WTC11 (cell line): ENCODE measurements at regions not wholly inside any gene's neighbourhood (a gene's known extent, or its start where the extent isn't known, plus 50 kb on each side); places are given as distances from the start of the nearest gene placed in this dataset.

Experiments
- CREB1 ChIP-seq: sonication (generic); formaldehyde crosslinking; IDR thresholded peaks from 2 replicates; pipeline ENCODE4 v1.8.0; 2023; ENCODE audit warnings: mild to moderate bottlenecking, missing genetic modification reagents
- GABPB1 ChIP-seq: sonication (generic); formaldehyde crosslinking; IDR thresholded peaks from 2 replicates; pipeline ENCODE4 v1.8.1; 2023; ENCODE audit warnings: mild to moderate bottlenecking, missing genetic modification reagents
- RELA ChIP-seq: sonication (generic); formaldehyde crosslinking; IDR thresholded peaks from 2 replicates; pipeline ENCODE4 v1.8.1; 2022; ENCODE audit warnings: missing genetic modification reagents, mild to moderate bottlenecking, borderline replicate concordance
- ZNF317 ChIP-seq: sonication (generic); formaldehyde crosslinking; IDR thresholded peaks from 2 replicates; pipeline ENCODE4 v1.8.1; 2023; ENCODE audit warnings: low read depth, mild to moderate bottlenecking, moderate library complexity, missing genetic modification reagents, borderline replicate concordance
- TF ChIP-seq, protein P1 (sequence below): fragments of 200-600 bp; IDR thresholded peaks from 2 replicates; pipeline ENCODE4 v1.8.0; 2022; ENCODE audit warnings: antibody characterized with exemption
- TF ChIP-seq, protein P2 (sequence below): sonication (generic); formaldehyde crosslinking; conservative IDR thresholded peaks from 2 replicates; pipeline ENCODE4 v1.8.1; 2022; ENCODE audit warnings: mild to moderate bottlenecking, missing genetic modification reagents
- TF ChIP-seq, protein P3 (sequence below): sonication (generic); formaldehyde crosslinking; IDR thresholded peaks from 2 replicates; pipeline ENCODE4 v1.8.1; 2022; ENCODE audit warnings: low read depth, mild to moderate bottlenecking, moderate library complexity, missing genetic modification reagents, borderline replicate concordance

DNA sequence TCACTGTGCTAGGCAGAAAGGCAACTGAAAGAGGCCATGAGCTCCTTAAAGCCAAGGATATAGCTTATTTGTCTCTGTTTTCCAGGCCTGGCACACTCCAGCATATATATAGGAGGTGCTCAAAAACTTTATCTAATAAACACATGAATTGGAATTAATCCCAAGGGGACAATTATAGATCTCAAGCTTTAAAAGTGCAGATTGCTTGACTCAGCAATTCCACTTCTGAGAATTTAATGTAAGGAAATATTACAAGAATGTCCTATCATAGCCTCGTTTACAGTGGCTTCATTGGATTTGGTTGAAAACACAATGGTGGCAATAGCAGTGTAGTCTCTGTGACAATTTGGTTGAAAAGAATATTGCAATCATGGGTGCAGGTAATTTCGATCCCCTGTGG, 267.3 kb downstream of the SHQ1 start:
- TF ChIP-seq CREB1 (CRISPR knock-in tag) (no peak), GABPB1 (CRISPR knock-in tag) (no peak), RELA (no peak), ZNF317 (CRISPR knock-in tag) (no peak)
- TF ChIP-seq, protein P1, sequence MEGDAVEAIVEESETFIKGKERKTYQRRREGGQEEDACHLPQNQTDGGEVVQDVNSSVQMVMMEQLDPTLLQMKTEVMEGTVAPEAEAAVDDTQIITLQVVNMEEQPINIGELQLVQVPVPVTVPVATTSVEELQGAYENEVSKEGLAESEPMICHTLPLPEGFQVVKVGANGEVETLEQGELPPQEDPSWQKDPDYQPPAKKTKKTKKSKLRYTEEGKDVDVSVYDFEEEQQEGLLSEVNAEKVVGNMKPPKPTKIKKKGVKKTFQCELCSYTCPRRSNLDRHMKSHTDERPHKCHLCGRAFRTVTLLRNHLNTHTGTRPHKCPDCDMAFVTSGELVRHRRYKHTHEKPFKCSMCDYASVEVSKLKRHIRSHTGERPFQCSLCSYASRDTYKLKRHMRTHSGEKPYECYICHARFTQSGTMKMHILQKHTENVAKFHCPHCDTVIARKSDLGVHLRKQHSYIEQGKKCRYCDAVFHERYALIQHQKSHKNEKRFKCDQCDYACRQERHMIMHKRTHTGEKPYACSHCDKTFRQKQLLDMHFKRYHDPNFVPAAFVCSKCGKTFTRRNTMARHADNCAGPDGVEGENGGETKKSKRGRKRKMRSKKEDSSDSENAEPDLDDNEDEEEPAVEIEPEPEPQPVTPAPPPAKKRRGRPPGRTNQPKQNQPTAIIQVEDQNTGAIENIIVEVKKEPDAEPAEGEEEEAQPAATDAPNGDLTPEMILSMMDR, result no peak
- TF ChIP-seq, protein P2, sequence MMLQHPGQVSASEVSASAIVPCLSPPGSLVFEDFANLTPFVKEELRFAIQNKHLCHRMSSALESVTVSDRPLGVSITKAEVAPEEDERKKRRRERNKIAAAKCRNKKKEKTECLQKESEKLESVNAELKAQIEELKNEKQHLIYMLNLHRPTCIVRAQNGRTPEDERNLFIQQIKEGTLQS (CRISPR knock-in tag), result no peak
- TF ChIP-seq, protein P3, sequence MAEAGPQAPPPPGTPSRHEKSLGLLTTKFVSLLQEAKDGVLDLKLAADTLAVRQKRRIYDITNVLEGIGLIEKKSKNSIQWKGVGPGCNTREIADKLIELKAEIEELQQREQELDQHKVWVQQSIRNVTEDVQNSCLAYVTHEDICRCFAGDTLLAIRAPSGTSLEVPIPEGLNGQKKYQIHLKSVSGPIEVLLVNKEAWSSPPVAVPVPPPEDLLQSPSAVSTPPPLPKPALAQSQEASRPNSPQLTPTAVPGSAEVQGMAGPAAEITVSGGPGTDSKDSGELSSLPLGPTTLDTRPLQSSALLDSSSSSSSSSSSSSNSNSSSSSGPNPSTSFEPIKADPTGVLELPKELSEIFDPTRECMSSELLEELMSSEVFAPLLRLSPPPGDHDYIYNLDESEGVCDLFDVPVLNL (CRISPR knock-in tag), result no peak
